Activated CD4-positive, alpha-beta T cell treated with anti-CD3 and anti-CD28 coated beads, Interleukin-2, amount 10 ng/mL, durations not matched to agents 24 days and 14 days (primary cell): ENCODE measurements at regions not wholly inside any gene's neighbourhood (a gene's known extent, or its start where the extent isn't known, plus 50 kb on each side); places are given as distances from the start of the nearest gene placed in this dataset.
"Not testable (repeated sequence)": the region's sequence is repeated elsewhere in the genome, so short reads cannot be mapped to it uniquely, and the experiment has no call there.

Source experiments
- DNase-seq: peaks from one replicate; pipeline ENCODE4 v3.0.0; 2022
- H3K27ac Mint-ChIP-seq: one replicate; pipeline ENCODE4 v1.8.0; 2022; ENCODE audit warnings: mild to moderate bottlenecking, mixed read lengths
- H3K27me3 Mint-ChIP-seq: one replicate; pipeline ENCODE4 v1.8.0; 2022; ENCODE audit warnings: mixed read lengths
- H3K36me3 Mint-ChIP-seq: one replicate; pipeline ENCODE4 v1.8.0; 2022; ENCODE audit warnings: low read depth, mild to moderate bottlenecking, mixed read lengths
- H3K4me1 Mint-ChIP-seq: one replicate; pipeline ENCODE4 v1.8.0; 2021; ENCODE audit warnings: mixed read lengths
- H3K4me3 Mint-ChIP-seq: one replicate; pipeline ENCODE4 v1.8.0; 2022; ENCODE audit warnings: mild to moderate bottlenecking, moderate library complexity, mixed read lengths
- H3K9me3 Mint-ChIP-seq: one replicate; pipeline ENCODE4 v1.8.0; 2021; ENCODE audit warnings: mixed read lengths
- intact Hi-C: fragments of 100-400 bp; cut with micrococcal nuclease; formaldehyde crosslinking; loops from one replicate; pipeline ENCODE4 v1.15.1; 2023

DNA sequence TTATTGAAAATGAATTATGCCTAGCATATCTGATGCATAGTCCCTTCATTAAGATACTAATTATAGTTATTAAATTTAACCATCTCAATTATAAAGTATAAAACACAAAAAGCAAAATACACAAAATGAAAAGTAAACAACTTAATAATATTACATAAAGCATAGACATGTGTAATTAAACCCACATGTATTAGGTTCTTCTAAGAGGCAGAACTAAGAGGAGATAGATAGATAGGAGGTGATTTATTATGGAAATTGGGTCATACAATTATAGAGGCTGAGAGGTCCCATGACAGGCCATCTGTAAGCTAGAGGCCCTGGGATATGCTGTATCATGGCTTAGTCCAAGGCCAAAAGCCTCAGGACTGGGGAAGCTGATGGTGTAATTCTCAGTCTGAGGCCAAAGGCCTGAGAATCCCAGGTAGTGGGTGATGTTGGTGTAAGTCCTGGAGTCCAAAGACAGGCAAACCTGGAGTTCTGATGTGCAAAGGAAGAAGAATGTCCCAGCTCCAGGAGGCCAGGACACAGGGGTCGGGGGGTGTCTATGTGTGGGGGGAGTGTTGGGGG, 953.3 kb downstream of the TRHDE start:
- no peak overlapping the region for H3K27ac Mint-ChIP-seq
- no peak overlapping the region for H3K4me3 Mint-ChIP-seq
- H3K36me3 Mint-ChIP-seq: no peaks in the 10 kb centered on the region
- no peaks in the 10 kb centered on the region for H3K4me1 Mint-ChIP-seq
- no peak for DNase-seq
- no peaks in the 10 kb centered on the region for H3K9me3 Mint-ChIP-seq
- intact Hi-C loops: no loop called here
- H3K27me3 Mint-ChIP-seq: no peaks in the 10 kb centered on the region

DNA sequence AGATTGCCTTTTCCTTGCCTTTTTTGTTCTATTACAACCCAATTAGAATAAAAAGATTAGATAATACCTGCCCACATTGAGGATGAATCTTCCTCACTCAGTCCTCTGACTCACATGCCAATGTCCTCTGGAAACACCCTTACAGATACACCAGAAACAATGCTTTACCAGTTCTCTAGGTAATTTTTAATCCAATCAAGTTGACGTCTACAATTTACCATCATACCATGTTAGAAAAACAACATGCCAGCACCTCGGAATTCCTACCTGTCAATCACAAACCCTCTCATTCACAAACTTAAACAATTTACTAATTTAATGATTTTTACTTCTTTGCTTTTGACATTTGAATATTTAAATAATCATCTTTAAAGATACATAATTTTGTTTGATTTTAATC, 953.8 kb downstream of the TRHDE start:
- Mint-ChIP-seq H3K4me1 (no peaks in the 10 kb centered on the region), H3K36me3 (no peaks in the 10 kb centered on the region), H3K9me3 (no peaks in the 10 kb centered on the region), H3K27ac (no peak overlapping the region), H3K27me3 (no peaks in the 10 kb centered on the region), H3K4me3 (no peak overlapping the region)
- intact Hi-C loops: no loop called here
- no peak for DNase-seq

DNA sequence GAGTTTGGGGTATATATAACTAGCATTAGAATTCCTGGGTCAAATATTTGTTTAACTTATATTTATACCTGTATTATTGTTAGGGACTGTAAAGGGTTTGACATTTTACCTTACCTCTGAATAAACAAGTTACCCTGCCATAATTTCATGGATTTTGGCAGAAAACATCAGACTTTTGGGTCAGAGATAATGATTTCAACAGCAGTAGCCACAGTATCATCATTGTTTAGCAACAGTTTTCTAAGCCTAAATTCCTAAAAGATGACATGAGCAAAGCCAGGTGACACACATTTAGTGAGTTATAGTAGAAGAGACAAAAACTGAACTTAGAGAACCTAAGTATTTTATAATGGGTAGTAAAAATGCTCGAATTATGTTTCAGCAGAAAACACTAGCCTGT, 954.4 kb downstream of the TRHDE start:
- H3K27ac Mint-ChIP-seq: no peak overlapping the region
- no peaks in the 10 kb centered on the region for H3K4me1 Mint-ChIP-seq
- DNase-seq: no peak
- H3K9me3 Mint-ChIP-seq: no peaks in the 10 kb centered on the region
- no peaks in the 10 kb centered on the region for H3K36me3 Mint-ChIP-seq
- no peak overlapping the region for H3K4me3 Mint-ChIP-seq
- no peaks in the 10 kb centered on the region for H3K27me3 Mint-ChIP-seq
- intact Hi-C loops: no loop called here

DNA sequence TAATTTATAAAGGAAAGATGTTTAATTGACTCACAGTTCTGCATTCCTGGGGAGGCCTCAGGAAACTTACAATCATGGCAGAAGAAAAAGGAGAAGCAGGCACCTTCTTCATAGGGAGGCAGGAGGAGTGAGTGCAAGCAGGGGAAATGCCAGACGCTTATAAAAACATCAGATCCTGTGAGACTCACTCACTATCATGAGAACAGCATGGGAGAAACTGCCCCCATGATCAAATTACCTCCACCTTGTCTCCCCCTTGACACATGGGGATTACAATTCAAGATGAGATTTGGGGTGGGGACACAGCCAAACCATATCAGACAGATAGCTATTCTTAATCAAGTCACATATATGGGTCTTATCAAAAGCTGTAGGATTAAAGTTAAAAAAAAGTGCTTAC, 956.7 kb downstream of the TRHDE start:
- H3K27me3 Mint-ChIP-seq, intact Hi-C loops, H3K4me3 Mint-ChIP-seq, H3K4me1 Mint-ChIP-seq, H3K36me3 Mint-ChIP-seq, H3K9me3 Mint-ChIP-seq, H3K27ac Mint-ChIP-seq, DNase-seq: not testable (repeated sequence)

DNA sequence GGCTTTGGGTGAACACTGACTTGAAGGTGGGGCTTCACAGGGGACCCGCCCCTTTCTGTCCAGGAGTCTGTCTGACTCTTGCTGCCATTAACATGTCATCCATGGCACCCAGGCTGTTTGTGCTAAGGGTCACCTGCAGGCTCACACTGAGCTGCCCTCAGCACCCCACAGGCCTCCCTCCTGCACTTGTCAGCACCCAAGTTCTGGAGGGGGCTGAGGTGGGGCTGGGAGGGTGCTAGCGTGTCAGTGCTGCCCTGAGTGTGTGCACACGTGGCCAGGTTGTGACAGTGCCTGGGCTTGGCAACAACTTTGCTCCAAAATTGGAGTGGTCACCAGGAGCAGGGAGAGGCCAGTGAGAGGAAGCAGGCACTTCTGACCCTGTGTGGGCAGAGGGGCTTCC, 963.2 kb downstream of the TRHDE start:
- intact Hi-C loops: no loop called here
- H3K36me3 Mint-ChIP-seq: no peaks in the 10 kb centered on the region
- no peak overlapping the region for H3K27ac Mint-ChIP-seq
- no peak for DNase-seq
- no peak overlapping the region for H3K4me3 Mint-ChIP-seq
- peaks cover 4% of the 10 kb centered on the region for H3K9me3 Mint-ChIP-seq
- H3K4me1 Mint-ChIP-seq: no peaks in the 10 kb centered on the region
- H3K27me3 Mint-ChIP-seq: no peaks in the 10 kb centered on the region

- H3K9me3 Mint-ChIP-seq: peaks cover 4% of the 10 kb centered on the region
- H3K36me3 Mint-ChIP-seq: no peaks in the 10 kb centered on the region
- no peak for DNase-seq
- H3K4me3 Mint-ChIP-seq: no peak overlapping the region
- H3K27me3 Mint-ChIP-seq: no peaks in the 10 kb centered on the region
- intact Hi-C loops: no loop called here
- H3K4me1 Mint-ChIP-seq: no peaks in the 10 kb centered on the region
- no peak overlapping the region for H3K27ac Mint-ChIP-seq
Measured at GRCh38 chr12:73240110-73240509, 967.9 kb downstream of the TRHDE start.

GRCh38 chr12:73262788-73263381, 990.7 kb downstream of the TRHDE start:
- no peak overlapping the region for H3K27ac Mint-ChIP-seq
- intact Hi-C loops: no loop called here
- no peak for DNase-seq
- H3K27me3 Mint-ChIP-seq: no peaks in the 10 kb centered on the region
- peaks cover 4% of the 10 kb centered on the region for H3K9me3 Mint-ChIP-seq
- no peaks in the 10 kb centered on the region for H3K36me3 Mint-ChIP-seq
- no peak overlapping the region for H3K4me3 Mint-ChIP-seq
- no peaks in the 10 kb centered on the region for H3K4me1 Mint-ChIP-seq

DNA sequence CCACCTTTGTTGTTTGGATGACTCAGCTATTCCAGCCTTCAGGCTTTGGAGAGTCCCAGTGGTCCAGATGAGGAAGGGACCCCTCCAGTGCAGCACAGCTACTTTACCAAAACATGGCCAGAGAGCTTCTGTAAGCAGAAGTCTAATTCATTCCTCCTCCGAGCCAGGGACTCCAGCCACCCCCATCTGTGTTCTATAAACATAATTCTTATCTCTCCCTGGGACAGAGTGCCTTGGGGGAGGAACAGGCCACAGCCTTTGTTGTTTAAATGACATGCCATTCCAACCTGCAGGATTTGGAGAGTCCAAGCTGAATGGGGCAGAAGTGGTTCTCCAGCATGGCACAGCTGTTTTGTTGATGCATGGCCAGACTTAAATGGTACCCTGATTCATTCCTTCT, 994.0 kb downstream of the TRHDE start:
- Mint-ChIP-seq H3K4me3 (no peak overlapping the region), H3K27ac (no peak overlapping the region), H3K9me3 (peaks cover 8% of the 10 kb centered on the region), H3K36me3 (no peaks in the 10 kb centered on the region), H3K4me1 (no peaks in the 10 kb centered on the region), H3K27me3 (no peaks in the 10 kb centered on the region)
- intact Hi-C loops: no loop called here
- no peak for DNase-seq

DNA sequence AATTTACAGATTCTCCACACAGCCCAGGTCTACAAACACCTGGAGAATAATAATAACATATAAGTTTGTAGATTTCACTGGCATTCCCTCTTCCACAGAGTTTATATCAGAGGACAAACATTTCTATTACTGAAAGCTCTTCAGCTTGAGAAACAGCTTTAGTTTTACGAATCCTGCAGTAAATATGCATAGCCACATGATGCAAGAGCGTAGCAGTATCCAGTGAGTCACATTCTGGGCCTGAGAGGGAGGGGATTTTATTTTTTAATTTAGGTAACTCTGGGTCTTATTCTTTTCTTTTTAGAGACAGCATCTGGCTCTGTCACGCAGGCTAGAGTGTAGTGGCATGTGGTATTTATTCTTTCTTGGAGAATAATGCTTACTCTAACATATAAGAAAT, 1002.8 kb downstream of the TRHDE start:
- DNase-seq: no peak

GRCh38 chr12:73277971-73278370, 1005.8 kb downstream of the TRHDE start:
- Mint-ChIP-seq H3K27me3 (no peaks in the 10 kb centered on the region), H3K4me3 (no peak overlapping the region)

More for the DNA sequence above, 1002.8 kb downstream of the TRHDE start:
- H3K4me1 Mint-ChIP-seq: no peaks in the 10 kb centered on the region
- peaks cover 10% of the 10 kb centered on the region for H3K9me3 Mint-ChIP-seq
- no peaks in the 10 kb centered on the region for H3K27me3 Mint-ChIP-seq
- no peaks in the 10 kb centered on the region for H3K36me3 Mint-ChIP-seq
- intact Hi-C loops: no loop called here
- H3K4me3 Mint-ChIP-seq: no peak overlapping the region
- H3K27ac Mint-ChIP-seq: no peak overlapping the region

GRCh38 chr12:73301530-73301929, 1029.4 kb downstream of the TRHDE start:
- Mint-ChIP-seq H3K4me1 (no peaks in the 10 kb centered on the region), H3K4me3 (no peak overlapping the region), H3K27ac (no peak overlapping the region), H3K27me3 (no peaks in the 10 kb centered on the region), H3K9me3 (peaks cover 4% of the 10 kb centered on the region), H3K36me3 (no peaks in the 10 kb centered on the region)
- no peak for DNase-seq
- intact Hi-C loops: no loop called here

More at GRCh38 chr12:73277971-73278370, 1005.8 kb downstream of the TRHDE start:
- H3K4me1 Mint-ChIP-seq: no peaks in the 10 kb centered on the region
- H3K9me3 Mint-ChIP-seq: no peaks in the 10 kb centered on the region
- H3K27ac Mint-ChIP-seq: no peak overlapping the region
- no peaks in the 10 kb centered on the region for H3K36me3 Mint-ChIP-seq
- no peak for DNase-seq
- intact Hi-C loops: no loop called here

DNA sequence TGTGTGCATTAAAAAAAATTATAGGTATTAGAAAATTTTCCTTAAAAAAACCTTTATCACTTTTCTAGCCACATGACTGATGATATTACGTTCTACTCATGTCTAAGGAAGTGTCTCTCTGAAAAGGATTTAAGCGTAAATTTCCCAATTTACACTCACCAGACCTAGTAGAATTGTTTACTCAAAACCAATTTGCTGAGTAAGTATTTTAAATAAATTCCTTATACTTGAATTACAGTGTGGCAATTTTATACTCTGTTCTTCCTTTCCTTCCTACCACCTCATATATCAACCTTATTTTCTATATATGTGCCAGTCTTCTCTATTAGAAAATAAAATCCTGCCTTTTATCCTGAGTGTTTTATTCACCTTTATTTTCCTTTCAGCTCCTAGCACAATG, 1035.1 kb downstream of the TRHDE start:
- Mint-ChIP-seq H3K36me3 (no peaks in the 10 kb centered on the region), H3K27ac (no peak overlapping the region), H3K27me3 (no peaks in the 10 kb centered on the region), H3K9me3 (no peaks in the 10 kb centered on the region), H3K4me3 (no peak overlapping the region), H3K4me1 (no peaks in the 10 kb centered on the region)
- intact Hi-C loops: no loop called here
- no peak for DNase-seq

GRCh38 chr12:73308079-73308478, 1035.9 kb downstream of the TRHDE start:
- Mint-ChIP-seq H3K4me1 (no peaks in the 10 kb centered on the region), H3K9me3 (no peaks in the 10 kb centered on the region), H3K36me3 (no peaks in the 10 kb centered on the region), H3K4me3 (no peak overlapping the region), H3K27ac (no peak overlapping the region), H3K27me3 (no peaks in the 10 kb centered on the region)
- no peak for DNase-seq
- intact Hi-C loops: no loop called here

DNA sequence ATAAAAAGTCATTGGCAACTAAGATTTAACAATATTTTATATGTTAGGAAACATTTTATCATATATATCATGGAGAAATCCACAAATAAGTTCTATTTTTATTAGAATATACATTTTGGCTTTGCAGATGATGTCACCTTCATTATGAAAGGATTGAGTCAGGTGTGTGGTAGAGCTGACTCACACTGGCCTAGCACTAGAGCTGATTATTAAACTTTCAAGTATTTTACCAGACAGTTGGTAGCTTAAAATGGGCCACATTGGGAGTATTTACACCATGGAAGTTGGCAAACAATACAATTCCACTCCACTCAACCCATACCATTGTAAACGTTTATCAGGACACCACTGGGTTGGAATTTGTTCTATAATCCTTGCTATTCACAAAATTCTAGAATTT, 1036.6 kb downstream of the TRHDE start:
- Mint-ChIP-seq H3K4me3 (no peak overlapping the region), H3K4me1 (no peaks in the 10 kb centered on the region), H3K9me3 (no peaks in the 10 kb centered on the region), H3K27ac (no peak overlapping the region), H3K27me3 (no peaks in the 10 kb centered on the region), H3K36me3 (no peaks in the 10 kb centered on the region)
- intact Hi-C loops: no loop called here
- DNase-seq: no peak

DNA sequence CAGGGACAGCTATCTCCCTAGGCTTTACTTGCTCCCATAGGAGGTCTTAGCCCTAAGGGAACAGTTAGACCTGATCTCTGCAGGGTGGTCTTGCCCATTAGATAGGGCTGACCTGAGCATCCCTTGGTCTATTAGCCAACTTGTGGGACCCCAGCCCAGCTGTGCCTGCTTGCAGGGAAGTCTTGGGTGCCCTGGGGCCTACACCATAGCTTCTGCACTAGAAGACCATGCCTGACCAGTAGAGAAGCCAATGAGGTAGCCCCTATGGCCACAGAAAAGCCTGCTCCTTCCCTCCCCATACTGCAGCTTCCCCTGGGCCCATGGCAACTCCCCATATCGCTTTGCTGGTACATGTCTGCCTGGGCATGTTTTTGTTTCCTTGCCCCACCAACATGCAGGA, 1049.1 kb downstream of the TRHDE start:
- intact Hi-C loops: no loop called here
- H3K36me3 Mint-ChIP-seq: no peaks in the 10 kb centered on the region
- DNase-seq: no peak
- H3K27me3 Mint-ChIP-seq: no peaks in the 10 kb centered on the region
- H3K9me3 Mint-ChIP-seq: peaks cover 23% of the 10 kb centered on the region
- H3K4me3 Mint-ChIP-seq: no peak overlapping the region
- no peak overlapping the region for H3K27ac Mint-ChIP-seq
- no peaks in the 10 kb centered on the region for H3K4me1 Mint-ChIP-seq
